T1000 (cell line): ENCODE measurements at regions not wholly inside any gene's neighbourhood (a gene's known extent, or its start where the extent isn't known, plus 50 kb on each side); places are given as distances from the start of the nearest gene placed in this dataset.
"Not testable (repeated sequence)": the region's sequence is repeated elsewhere in the genome, so short reads cannot be mapped to it uniquely, and the experiment has no call there.

Source experiments
- DNase-seq: peaks from one replicate; lab custom pipeline; 2025; ENCODE audit warnings: mixed read lengths; lab: John Stamatoyannopoulos, UW

DNA sequence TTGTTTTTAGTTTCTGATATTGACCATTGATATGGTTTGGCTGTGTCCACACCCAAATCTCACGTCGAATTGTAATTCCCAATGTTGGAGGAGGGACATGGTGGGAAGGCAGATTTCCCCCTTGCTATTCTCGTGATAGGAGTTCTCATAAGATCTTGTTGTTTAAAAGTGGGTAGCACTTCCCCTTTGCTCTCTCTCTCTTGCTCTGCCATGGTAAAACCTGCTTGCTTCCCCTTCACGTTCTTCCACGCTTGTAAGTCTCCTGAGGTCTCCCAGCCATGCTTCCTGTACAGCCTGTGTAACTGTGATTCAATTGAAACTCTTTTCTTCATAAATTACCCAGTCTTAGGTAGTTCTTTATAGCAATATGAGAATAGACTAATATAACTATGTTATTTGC is 203.6 kb upstream of the CHORDC1 start:
- DNase-seq = no peak

DNA sequence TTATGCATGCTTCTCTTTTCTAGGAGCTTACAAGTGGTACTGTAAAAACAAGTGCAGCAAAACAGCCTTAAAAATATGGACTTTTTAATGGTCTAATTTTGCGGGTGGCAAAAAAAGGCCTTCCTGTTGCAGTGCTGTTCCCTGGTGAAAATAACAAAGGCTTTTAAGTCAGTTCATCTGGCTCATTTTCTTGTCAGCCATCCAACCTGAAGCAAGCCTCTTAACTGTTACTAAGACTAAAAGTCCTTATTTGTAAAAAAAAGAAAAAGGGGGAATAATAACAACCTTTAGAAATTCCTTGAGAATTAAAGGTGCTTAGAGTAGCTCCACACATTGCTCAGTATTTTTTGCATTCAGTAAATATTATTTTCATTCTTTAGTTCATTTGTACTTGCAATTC is 200.5 kb upstream of the CHORDC1 start:
- DNase-seq = no peak

DNA sequence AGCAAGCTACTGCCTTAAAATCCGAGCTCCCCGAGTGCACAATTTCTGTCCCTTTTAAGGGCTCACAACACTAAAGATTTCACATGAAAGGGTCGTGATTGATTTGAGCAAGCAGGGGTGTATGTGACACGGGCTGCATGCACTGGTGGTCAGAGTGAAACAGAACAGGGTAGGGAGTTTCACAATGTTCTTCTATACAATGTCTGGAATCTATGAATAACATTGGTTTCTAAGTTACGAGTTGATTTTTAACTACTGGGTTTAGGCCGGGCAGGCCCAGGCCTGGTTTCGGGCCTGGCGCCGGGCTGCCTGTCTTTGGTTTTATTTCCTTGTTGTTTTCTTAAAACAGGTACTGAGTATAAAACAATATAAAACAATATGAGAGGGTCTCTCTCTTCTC is 199.9 kb upstream of the CHORDC1 start:
- not testable (repeated sequence) for DNase-seq

DNA sequence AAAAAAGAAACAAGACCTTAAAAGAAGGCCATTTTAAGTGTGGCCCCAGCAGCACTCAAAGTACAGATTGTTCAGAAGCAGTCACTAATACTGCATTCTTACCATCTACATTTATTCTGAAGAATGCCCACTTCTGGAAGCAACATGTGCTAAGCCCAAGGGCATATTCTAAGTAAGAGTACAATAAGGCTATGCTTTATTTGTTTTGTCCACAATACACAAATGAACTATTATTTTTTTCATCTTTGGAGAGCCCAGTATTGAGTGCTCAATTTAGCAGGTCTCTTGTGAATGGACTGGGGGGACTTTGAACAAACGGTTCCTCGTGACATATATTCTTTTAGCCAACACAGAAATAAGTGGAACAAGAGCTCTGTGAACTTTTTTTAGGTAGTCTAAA is 191.4 kb upstream of the CHORDC1 start:
- DNase-seq = no peak

DNA sequence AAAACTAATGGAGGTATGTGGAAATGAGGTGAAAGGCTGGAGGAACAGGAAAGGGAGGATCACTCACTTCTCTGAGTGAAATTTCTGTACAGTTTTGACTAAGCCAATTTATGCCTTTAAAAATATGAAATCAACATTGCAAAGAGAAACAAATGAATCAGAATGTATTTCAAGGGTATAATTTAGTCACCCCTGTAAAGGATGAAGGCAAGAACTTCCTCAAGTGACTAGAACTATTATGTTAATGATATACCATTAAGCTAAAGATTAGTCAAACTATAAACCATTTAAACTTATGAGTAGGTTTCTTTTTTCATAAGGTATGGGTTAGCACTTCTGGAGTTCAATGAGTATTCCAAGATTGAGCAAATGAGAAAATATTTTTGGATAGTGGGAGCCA is 184.5 kb upstream of the CHORDC1 start:
- no peak for DNase-seq

DNA sequence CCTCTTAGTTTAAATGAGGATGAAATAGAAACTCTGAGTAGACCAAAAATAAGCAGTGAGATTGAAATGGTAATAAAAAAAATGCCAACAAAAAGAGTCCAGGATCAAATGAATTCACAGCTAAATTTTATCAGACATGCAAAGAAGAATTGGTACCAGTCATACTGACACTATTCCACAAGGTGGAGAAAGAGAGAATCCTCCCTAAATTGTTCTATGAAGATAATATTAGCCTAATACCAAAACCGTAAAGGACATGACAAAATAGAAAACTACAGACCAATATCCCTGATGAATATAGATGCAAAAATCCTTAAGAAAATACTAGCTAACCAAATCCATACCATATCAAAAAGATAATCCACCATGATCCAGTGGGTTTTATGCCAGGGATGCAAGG is 169.8 kb upstream of the CHORDC1 start:
- DNase-seq = no peak

DNA sequence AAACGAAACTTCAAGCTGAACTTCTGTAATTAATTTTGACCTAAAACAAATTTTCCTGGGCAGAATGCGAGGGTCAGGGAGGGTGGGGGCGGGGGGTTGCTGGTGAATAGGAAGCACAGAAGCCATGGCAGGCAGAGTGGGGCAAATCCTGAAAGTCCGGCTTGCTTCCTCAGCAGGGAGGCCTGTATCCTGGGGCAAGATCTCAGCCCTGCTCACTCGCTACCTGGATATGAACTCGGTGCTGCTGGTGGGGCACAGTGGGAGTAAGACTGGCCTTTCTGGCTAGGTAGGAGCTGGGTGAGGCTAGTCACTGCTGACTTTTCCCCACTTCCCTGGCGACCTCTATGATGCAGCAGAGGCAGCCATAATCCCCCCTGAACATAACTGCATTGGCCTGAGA is 168.9 kb upstream of the CHORDC1 start:
- no peak for DNase-seq

DNA sequence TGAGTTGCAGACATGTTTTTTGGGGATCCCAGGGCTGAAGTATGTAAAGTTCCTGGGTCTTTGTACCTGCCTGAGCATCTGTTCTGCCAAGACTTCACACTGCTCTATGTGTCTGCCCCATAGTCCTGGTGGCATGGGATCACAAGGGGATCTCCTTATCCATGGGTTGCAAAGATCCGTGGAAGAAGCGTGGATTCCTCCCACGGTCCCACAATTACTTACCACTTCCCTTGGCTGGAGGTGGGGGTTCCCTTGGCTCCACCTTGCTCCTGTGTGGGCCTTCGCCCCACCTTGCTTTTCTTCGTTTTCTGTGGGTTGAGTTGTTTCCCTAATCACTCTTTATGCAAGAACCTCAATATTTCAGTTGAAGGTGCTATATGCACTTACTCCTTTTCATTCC is 157.4 kb upstream of the CHORDC1 start:
- DNase-seq = no peak

DNA sequence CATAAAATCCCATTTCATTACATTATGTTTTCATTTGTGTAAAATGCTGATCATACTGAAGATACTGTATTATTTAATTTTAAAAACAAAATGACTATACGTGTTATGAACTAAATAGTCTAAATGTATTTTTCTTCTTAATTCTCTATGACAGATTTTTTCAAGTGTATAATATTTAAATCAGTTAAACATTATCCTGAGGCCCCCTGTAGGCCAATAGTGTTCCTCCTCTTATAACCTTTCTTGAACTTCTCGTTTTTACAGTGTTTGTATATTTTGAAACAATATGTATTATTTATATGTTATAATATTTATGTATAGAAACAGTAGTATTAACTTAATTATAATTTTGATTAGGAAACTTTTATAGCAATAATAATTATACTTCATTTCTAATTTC is 151.1 kb upstream of the CHORDC1 start:
- DNase-seq = no peak

DNA sequence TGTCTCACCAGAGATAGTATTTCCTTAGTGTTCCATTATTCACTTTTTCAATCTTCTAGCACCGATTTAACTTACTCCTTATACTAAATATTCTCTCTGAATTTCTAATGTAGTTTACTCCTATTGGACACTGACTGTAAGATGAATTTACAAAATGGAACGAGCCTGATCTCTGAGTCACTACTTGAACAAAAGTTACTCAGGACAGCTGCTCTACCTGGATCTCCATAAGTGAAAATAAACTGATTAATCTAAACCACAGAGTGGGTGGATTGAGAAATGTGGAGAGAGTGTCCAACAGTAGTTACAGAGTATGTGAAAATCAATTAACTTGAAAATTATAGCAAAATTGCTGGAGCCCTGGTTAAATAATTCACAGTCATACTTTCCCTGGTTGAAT is 141.7 kb upstream of the CHORDC1 start:
- DNase-seq = no peak

DNA sequence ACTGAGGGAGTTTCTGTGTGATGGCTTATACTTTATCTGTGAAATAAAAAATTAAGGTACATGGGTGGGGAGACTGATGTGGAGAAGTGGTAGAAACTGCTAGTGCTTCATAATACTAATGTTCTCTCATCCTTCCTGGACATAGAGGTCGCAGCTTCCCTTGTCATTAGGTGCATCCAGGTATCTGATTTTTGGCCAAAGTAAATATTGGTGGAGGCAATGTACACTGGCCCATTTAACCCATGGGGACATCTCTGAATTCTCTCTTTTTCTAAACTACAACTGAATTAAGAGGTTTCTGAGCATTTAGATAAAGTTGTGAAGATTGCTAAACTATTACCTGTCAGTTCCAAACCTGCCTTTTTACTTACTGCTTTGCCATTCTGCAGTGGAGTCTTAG is 140.9 kb upstream of the CHORDC1 start:
- no peak for DNase-seq

DNA sequence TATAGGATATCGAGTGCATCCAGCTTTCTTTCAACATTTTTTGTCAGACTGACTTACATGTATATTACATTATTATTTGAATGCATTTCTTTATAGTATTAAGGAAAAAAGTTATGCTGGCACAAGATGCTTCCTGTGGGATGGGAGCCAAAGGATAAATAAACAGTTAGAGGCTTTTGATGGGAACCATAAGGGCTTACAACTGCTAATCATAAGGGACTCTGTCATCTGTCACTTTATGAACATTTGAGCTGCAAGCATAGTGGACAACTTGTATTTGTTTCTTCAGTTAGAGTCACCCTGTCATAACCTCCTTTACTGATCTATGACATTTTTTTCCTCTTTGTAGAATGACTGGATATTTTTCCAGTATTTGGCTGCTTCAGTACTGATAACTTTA is 132.4 kb upstream of the CHORDC1 start:
- no peak for DNase-seq

DNA sequence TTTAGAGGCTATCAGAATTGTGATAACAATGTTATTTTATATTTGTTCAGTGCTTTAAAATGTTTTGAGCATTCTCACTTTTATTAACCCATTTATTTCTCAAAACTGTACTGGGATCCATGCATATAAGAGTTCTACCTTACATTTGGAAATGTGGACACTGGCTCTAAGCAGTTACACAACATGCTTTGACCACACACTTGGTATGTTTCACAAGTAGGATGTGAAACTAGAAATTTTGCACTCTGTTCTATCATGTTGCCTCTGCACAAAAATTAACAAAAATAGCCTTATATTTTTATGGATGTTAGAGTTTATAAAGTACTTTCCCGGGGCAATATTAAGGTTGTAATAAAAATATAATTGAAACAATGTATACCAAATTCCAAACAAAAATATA is 126.9 kb upstream of the CHORDC1 start:
- no peak for DNase-seq

DNA sequence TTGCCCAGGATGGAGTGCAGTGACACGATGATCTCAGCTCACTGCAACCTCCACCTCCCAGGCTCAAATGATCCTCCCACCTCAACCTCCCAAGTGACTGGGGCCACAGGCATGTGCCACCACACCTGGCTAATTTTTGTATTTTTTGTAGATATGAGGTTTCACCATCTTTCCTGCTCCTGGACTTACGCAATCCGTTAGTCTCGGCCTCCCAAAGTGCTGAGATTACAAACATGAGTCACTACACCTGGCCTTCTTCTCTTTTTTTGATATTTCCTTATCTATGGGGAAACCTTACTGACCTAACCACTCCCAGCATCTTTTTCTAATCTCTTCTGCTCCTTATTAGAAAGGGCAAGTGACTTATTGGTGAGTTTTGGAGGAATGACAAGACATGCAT is 121.7 kb upstream of the CHORDC1 start:
- DNase-seq = no peak

DNA sequence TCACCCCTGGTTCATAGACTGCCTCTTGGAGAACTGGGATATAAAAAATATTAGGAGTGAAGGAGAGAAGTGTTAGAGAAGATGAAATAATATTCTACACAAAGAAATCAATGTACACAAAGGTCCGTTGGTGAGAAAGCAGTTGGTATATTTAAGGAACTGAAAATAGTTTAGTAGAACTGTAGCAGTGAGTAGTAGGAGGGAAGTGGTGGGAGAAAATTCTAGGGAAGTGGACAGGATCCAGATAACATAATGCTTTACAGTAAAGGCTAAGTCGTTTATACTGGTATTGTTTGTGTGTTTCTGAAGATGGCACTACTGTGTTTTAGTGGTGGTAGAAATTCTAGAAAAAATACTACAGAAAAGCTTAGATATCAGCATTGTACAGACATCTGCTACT is 120.8 kb upstream of the CHORDC1 start:
- no peak for DNase-seq

DNA sequence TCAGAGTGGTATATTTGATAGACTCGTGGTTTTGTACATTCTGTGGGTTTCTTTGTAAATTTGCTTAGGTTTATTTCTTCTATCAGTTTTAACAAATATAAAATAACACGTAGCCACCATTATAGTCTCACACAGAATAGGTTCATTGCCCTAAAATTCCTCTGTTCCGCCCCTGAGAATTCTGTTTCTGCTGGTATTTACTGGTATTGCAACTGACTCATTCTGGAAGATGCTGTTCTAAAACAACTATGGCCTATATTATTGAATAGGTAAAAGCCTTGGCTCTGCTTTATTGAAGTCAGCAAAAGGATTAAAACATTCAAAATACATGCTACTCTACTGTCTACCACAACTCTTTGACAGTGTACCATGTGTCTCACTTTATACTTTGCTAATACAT is 119.1 kb upstream of the CHORDC1 start:
- DNase-seq = no peak

DNA sequence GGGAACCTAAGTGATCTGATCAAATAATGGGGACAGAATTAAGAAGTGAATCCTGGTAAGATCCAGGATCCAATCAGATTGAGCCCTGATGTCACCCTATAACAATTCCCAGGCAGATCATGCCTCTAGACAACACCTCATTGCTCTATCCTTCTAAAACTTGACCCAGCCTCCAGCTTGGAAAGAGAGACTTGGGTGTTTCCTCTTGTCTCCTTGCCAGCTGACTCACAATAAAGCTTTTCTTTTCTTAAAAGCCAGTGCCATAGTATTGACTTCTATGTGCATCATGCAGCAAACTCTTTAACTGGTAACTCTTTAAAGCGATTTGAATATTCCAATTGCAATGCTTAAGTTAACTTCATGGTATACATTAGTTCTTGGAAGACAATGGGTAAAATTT is 109.6 kb upstream of the CHORDC1 start:
- DNase-seq = no peak

DNA sequence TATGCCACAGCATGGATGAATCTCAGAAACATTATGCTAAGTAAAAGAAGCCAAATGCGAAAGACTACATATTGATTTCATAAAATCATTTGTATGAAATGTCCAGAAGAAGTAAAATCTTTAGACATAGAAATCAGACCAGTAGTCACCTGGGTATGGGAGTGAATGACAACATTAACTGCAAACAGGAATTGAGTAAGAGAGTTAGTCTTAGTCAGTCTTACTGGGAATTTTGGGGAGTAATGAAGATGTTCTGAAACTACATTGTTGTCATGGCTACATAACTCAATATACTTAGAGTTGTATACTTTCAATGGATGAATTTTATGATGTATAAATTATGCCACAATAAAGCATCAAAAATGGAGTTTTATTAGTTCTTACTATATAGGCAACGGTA is 107.8 kb upstream of the CHORDC1 start:
- DNase-seq = no peak

DNA sequence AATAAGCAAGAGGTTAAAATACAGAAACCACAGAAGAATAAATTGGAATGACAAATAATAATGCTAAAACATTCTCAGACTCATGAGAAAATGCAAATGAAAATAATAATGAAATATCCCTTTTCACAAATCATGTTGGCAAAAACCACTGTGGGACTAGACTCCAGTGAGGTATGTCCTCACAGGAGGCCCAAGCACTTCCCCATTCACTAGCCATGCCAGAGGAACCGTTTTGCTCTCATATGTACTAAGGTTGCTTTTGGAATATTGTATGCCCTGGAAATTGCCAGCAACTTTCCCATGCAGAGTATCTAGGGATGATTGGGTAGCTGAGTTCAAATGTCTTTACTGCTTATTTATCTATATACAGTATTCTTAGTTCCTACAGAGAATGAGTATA is 106.2 kb upstream of the CHORDC1 start:
- DNase-seq = no peak

DNA sequence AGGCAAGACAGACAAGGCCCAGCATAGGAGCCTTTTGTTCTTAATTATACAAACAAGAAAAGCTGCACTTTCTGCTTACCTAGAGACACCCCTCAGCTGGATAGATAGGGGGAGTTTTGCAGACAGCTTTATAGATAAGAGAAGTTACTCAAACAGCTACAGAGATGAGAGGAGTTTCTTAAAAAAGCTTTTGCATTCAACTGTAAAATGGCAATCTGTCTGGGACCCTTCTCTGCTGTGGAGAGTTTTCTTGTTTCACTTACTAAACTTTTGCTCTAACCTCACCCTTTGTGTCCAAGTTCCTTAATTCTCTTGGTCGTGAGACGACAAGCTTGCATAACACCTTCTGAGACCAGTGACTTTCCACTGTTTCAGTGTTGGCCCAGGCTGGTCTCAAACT is 103.8 kb upstream of the CHORDC1 start:
- DNase-seq = no peak

DNA sequence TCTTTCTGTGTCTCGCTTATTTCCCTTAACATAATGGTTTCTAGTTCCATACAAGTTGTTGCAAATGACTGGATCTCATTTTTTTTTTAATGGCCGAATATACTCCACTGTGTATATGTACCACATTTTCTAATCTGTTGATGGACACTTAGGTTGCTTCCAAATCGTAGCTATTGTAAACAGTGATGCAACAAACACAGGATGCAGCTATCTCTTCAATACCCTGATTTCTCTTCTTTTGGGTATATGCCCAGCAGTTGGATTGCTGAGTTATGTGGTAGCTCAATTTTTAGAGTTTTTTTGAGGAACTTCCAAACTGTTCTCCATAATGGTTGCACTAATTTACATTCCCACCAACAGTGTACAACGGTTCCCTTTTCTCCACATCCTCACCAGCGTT is 100.4 kb upstream of the CHORDC1 start:
- DNase-seq = no peak

DNA sequence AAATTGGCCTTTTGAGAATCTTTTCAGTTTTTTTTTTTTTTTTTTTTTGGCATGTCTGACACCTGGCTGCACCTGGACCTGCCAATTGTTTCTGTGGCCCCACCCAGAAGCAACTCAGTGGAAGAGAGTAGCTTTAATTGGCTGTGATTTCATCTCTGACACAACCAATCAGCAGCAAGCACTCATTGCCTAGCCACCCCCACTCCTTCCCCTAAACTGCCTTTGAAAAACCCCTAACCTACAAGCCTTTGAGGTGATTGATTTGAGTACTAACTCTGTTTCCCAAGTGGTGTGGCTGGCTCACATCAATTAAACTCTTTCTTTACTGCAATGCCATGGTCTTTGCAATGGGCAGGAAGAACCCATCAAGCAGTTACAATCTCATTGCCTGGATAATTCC is 98.2 kb upstream of the CHORDC1 start:
- no peak for DNase-seq

DNA sequence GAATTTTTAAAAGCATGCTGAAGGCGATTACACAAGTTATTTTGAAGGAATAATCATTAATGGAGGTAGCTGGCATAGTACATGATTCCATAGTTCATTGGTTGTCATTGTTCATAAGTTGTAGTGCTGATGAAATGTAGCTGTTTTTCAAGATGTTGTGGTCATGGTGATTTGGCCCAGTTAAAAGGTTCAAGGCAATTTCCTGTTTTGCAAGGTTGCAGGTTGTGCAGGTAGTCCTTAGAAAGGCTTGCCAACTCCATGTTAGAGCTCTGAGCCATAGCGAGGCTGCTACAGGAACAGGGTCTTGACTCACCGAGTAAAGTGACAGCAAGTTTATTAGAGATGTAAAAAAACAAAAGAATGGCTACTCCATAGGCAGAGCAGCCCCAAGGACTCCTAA is 95.8 kb upstream of the CHORDC1 start:
- no peak for DNase-seq

DNA sequence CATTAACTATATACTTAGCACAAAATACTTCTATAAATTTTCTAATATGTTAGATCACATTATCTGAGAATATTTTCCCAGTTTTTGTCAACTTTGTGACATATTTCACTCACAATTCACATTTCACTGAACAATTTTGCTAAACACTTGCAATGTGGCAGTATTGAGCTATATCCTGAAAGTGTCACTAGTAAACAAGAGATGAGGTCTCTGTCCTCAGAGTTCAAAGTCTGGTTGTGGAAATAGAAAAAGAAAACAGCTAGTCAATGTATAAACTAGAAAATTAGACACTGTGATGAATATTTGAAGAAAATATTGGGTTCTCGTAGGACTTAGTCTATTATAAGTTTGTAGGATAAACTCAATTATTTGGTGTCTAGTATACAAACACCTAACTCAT is 87.4 kb upstream of the CHORDC1 start:
- DNase-seq = no peak

DNA sequence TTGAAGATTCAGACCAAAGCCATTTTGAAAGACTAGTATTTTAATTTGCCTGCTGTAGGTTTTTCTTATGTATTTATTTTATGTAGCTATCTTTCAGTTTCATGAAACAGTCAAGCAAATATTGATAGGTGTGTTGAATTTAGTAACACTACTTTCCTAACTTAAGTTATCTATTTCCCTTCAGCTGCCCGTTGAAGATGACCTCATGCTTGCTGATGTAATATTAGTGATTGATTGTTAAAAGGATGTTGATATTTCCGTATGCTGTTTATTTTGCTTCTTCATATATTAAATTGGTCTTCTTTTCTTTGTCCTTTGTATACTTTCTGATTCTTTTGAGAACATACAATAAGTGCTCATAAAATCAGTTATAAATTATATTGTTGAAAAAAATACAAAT is 86.8 kb upstream of the CHORDC1 start:
- no peak for DNase-seq
